Esophagus squamous epithelium (tissue), 4 donors: ENCODE measurements at regions not wholly inside any gene's neighbourhood (a gene's known extent, or its start where the extent isn't known, plus 50 kb on each side); places are given as distances from the start of the nearest gene placed in this dataset.

ENCODE experiments used
- CTCF ChIP-seq, 6 experiments: fragments of 450-650 bp in 4 of 6; fragments of 200-600 bp in 2 of 6; sonication (generic) in 2 of 6; IDR thresholded peaks; one replicate each; pipeline ENCODE4 v1.5.1; 2016 to 2019; ENCODE audit warnings: antibody characterized with exemption in 6 of 6, mild to moderate bottlenecking in 4 of 6, moderate library complexity in 4 of 6
- POLR2A ChIP-seq, 4 donors: fragments of 450-650 bp; IDR thresholded peaks; one replicate each; pipeline ENCODE4 v1.6.1; 2017; ENCODE audit warnings: antibody characterized with exemption in 4 of 4, mild to moderate bottlenecking in 4 of 4, moderate library complexity in 3 of 4

- TF ChIP-seq CTCF (IDR thresholded peaks at IDR 0.05): no peak
- TF ChIP-seq POLR2A (IDR thresholded peaks at IDR 0.05): no peak
Observed at GRCh38 chr9:90132866-90133265, 509.8 kb downstream of the DIRAS2 start.
